OCI-LY1 (cell line): ENCODE measurements at regions not wholly inside any gene's neighbourhood (a gene's known extent, or its start where the extent isn't known, plus 50 kb on each side); places are given as distances from the start of the nearest gene placed in this dataset.

Experiments
- H2AFZ ChIP-seq: fragments of 200-600 bp; sonication (generic), shearing (Covaris generic); 2 replicates; pipeline ENCODE4 v1.6.0; 2014; ENCODE audit warnings: antibody characterized with exemption, mild to moderate bottlenecking, low read length
- H3F3A ChIP-seq: fragments of 200-600 bp; sonication (generic), shearing (Covaris generic); 2 replicates; pipeline ENCODE4 v1.6.0; 2014; ENCODE audit warnings: mild to moderate bottlenecking, antibody characterized with exemption, low read length, moderate library complexity; ENCODE audit not compliant: insufficient read depth
- H3K27ac ChIP-seq: fragments of 200-600 bp; sonication (generic); 2 replicates; pipeline ENCODE4 v1.5.1; 2014; ENCODE audit warnings: low read length, mixed run types, mild to moderate bottlenecking, low read depth; ENCODE audit not compliant: poor library complexity, severe bottlenecking
- H3K27me3 ChIP-seq: fragments of 200-600 bp; sonication (generic); 2 replicates; pipeline ENCODE4 v1.6.0; 2014; ENCODE audit warnings: antibody characterized with exemption, mild to moderate bottlenecking, low read length, moderate library complexity; ENCODE audit not compliant: insufficient read depth
- H3K36me3 ChIP-seq: fragments of 200-600 bp; sonication (generic); 2 replicates; pipeline ENCODE4 v1.6.1; 2014; ENCODE audit warnings: mild to moderate bottlenecking, antibody characterized with exemption, low read length, moderate library complexity, mixed read lengths; ENCODE audit not compliant: insufficient read depth
- H3K4me1 ChIP-seq: fragments of 200-600 bp; sonication (generic); 2 replicates; pipeline ENCODE4 v1.5.1; 2014; ENCODE audit warnings: mild to moderate bottlenecking, low read length, moderate library complexity; ENCODE audit not compliant: insufficient read depth, severe bottlenecking
- H3K4me2 ChIP-seq: fragments of 200-600 bp; sonication (generic), shearing (Covaris generic); 2 replicates; pipeline ENCODE4 v1.6.1; 2014; ENCODE audit warnings: low read length
- H3K4me3 ChIP-seq: fragments of 200-600 bp; sonication (generic); 2 replicates; pipeline ENCODE4 v1.5.1; 2014; ENCODE audit warnings: low read length, low read depth, mild to moderate bottlenecking, mixed read lengths; ENCODE audit not compliant: poor library complexity, severe bottlenecking
- H3K79me2 ChIP-seq: fragments of 200-600 bp; shearing (Covaris generic); 2 replicates; pipeline ENCODE4 v1.6.1; 2016; ENCODE audit warnings: mixed run types, low read length, mixed read lengths; ENCODE audit not compliant: insufficient read depth
- H3K9ac ChIP-seq: fragments of 200-600 bp; sonication (generic), shearing (Covaris generic); 2 replicates; pipeline ENCODE4 v1.6.1; 2014; ENCODE audit warnings: mild to moderate bottlenecking, low read length, mixed read lengths
- H3K9me2 ChIP-seq: fragments of 200-600 bp; sonication (generic), shearing (Covaris generic); 2 replicates; pipeline ENCODE4 v1.6.1; 2014; ENCODE audit warnings: low read depth, mild to moderate bottlenecking, low read length, mixed read lengths
- H3K9me3 ChIP-seq: fragments of 200-600 bp; shearing (Covaris generic); 2 replicates; pipeline ENCODE4 v1.6.1; 2014; ENCODE audit warnings: low read length, mixed read lengths
- H4K20me1 ChIP-seq: fragments of 200-600 bp; sonication (generic), shearing (Covaris generic); 2 replicates; pipeline ENCODE4 v1.6.0; 2016; ENCODE audit warnings: mild to moderate bottlenecking, low read length; ENCODE audit not compliant: insufficient read depth
- EZH2 ChIP-seq: fragments of 200-600 bp; sonication (generic), shearing (Covaris generic); IDR thresholded peaks from 2 replicates; pipeline ENCODE4 v1.8.0; 2017; ENCODE audit warnings: borderline replicate concordance, mixed run types, mild to moderate bottlenecking, antibody characterized with exemption, low read length, moderate library complexity, mixed read lengths
- TF ChIP-seq, protein P1 (sequence below): fragments of 200-600 bp; sonication (generic), shearing (Covaris generic); IDR thresholded peaks from 2 replicates; pipeline ENCODE4 v1.5.1; 2017; ENCODE audit warnings: mild to moderate bottlenecking, antibody characterized with exemption, low read length, moderate library complexity, mixed read lengths

DNA sequence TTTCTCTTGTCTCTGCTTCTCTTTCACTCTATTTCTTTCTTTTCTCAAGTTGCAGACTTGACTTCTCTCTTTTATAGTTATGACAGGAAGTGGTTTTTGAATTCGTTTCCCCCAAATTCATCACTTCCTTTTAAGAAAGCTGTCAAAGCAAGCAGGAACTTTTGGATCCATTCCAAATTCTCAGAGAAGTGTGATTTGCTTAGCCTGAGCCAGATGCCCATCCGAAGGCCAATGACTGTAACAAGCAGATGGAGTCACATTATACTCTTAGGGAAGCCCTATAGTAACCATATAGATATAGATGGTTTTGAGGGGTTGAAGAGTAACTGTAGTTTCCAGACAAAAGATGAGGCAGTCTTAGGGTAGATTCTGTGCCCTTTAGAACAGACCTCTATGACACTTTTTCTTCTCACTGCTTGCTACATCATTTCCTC is 592.0 kb upstream of the KCNMB2 start:
- Histone ChIP-seq H3K4me2 (no peak overlapping the region), H3K79me2 (no peaks in the 10 kb centered on the region), H3K36me3 (no peaks in the 10 kb centered on the region), H2AFZ (no peak overlapping the region), H3K4me1 (no peaks in the 10 kb centered on the region), H3K4me3 (no peak overlapping the region), H4K20me1 (no peaks in the 10 kb centered on the region), H3F3A (no peaks in the 10 kb centered on the region), H3K9me2 (no peaks in the 10 kb centered on the region), H3K27me3 (no peaks in the 10 kb centered on the region), H3K9ac (no peak overlapping the region), H3K27ac (no peak overlapping the region), H3K9me3 (no peaks in the 10 kb centered on the region)
- TF ChIP-seq EZH2, result no peak
- TF ChIP-seq, protein P1, sequence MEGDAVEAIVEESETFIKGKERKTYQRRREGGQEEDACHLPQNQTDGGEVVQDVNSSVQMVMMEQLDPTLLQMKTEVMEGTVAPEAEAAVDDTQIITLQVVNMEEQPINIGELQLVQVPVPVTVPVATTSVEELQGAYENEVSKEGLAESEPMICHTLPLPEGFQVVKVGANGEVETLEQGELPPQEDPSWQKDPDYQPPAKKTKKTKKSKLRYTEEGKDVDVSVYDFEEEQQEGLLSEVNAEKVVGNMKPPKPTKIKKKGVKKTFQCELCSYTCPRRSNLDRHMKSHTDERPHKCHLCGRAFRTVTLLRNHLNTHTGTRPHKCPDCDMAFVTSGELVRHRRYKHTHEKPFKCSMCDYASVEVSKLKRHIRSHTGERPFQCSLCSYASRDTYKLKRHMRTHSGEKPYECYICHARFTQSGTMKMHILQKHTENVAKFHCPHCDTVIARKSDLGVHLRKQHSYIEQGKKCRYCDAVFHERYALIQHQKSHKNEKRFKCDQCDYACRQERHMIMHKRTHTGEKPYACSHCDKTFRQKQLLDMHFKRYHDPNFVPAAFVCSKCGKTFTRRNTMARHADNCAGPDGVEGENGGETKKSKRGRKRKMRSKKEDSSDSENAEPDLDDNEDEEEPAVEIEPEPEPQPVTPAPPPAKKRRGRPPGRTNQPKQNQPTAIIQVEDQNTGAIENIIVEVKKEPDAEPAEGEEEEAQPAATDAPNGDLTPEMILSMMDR, result no peak

DNA sequence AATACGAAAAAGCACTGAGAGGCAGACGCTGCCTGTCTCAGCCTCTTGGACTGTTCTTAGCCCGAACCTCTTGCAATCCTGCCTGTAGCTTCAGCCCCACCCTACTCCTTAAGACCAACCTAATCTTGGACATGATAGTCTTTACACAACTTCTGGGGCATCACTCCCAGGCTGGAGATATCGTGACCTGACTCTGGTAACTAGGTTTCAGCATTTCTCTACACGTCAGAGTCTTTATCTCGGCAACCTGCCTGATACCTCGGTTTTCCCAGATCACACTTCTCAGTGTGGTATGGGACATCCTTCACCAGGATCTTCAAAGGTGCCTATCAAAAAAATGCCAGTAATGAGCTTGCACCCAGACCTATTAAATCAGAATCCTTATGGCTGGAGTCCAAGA is 590.2 kb upstream of the KCNMB2 start:
- no peaks in the 10 kb centered on the region for H3K4me1 ChIP-seq
- no peaks in the 10 kb centered on the region for H3K36me3 ChIP-seq
- no peaks in the 10 kb centered on the region for H3K9me2 ChIP-seq
- no peak overlapping the region for H3K4me2 ChIP-seq
- no peak overlapping the region for H3K27ac ChIP-seq
- no peak for TF ChIP-seq EZH2
- TF ChIP-seq, protein P1, result no peak
- H3K4me3 ChIP-seq, result no peak overlapping the region
- H4K20me1 ChIP-seq, result no peaks in the 10 kb centered on the region
- no peaks in the 10 kb centered on the region for H3K9me3 ChIP-seq
- H3F3A ChIP-seq, result no peaks in the 10 kb centered on the region
- no peak overlapping the region for H2AFZ ChIP-seq
- H3K9ac ChIP-seq, result no peak overlapping the region
- H3K79me2 ChIP-seq, result no peaks in the 10 kb centered on the region
- H3K27me3 ChIP-seq, result no peaks in the 10 kb centered on the region

DNA sequence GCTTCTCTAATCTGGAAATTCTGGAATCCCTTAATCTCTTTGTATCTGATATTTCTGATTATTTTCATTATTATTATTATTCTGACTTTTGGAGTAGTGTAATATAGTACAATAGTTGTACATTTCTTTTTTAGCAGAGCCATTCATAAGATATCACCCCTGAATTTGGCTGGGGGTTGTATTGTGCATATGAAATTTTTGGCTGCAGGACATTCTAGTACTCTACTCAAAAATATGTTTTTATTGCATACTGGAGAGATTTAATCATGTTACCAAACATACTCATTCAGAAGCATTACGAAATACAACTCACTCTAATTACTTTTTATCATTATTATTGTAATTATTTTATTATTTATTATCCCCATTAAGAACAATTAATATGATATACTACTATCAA is 589.7 kb upstream of the KCNMB2 start:
- Histone ChIP-seq H3K79me2 (no peaks in the 10 kb centered on the region), H3K9me2 (no peaks in the 10 kb centered on the region), H3K4me2 (no peak overlapping the region), H4K20me1 (no peaks in the 10 kb centered on the region), H3K9me3 (no peaks in the 10 kb centered on the region), H3K36me3 (no peaks in the 10 kb centered on the region), H3K4me3 (no peak overlapping the region), H3K4me1 (no peaks in the 10 kb centered on the region), H3K27me3 (no peaks in the 10 kb centered on the region), H3K9ac (no peak overlapping the region), H3K27ac (no peak overlapping the region), H2AFZ (no peak overlapping the region), H3F3A (no peaks in the 10 kb centered on the region)
- TF ChIP-seq, protein P1, result no peak
- no peak for TF ChIP-seq EZH2
